IMR-90 (cell line): ENCODE measurements at regions not wholly inside any gene's neighbourhood (a gene's known extent, or its start where the extent isn't known, plus 50 kb on each side); places are given as distances from the start of the nearest gene placed in this dataset.

Experiments used
- ATAC-seq: fragments of 200-7000 bp; cut with Tn5 transposase; 2 replicates; pipeline ENCODE4 v1.9.1; 2020; ENCODE audit warnings: low read depth, mild to moderate bottlenecking, moderate library complexity
- BruUV-seq: library from RNA; stranded (reverse); fragments of 400-500 nt; replicated peaks from 2 replicates; lab custom pipeline; 2021; lab: Mats Ljungman, UMichigan
- CTCF ChIA-PET: fragments of 300-600 bp; formaldehyde crosslinking; extraction: SDS; loops from one replicate; lab custom pipeline; 2021; ENCODE audit warnings: antibody characterized with exemption; lab: Yijun Ruan, JAX
- POLR2A ChIA-PET: fragments of 300-600 bp; sonication (Branson Sonifier 250); formaldehyde crosslinking; loops from one replicate; lab custom pipeline; 2022; ENCODE audit warnings: antibody characterized with exemption; ENCODE audit not compliant: unreplicated experiment; lab: Charles Lee
- DNase-seq: peaks from one replicate; pipeline ENCODE4 v3.0.0; 2013
- H2AFZ ChIP-seq: replicated peaks from 2 replicates; pipeline ENCODE3; 2013; ENCODE audit warnings: low read length, mild to moderate bottlenecking; ENCODE audit not compliant: poor library complexity
- H2AK5ac ChIP-seq: 2 replicates; pipeline ENCODE4 v1.6.1; 2013; ENCODE audit warnings: low read depth, low read length, inconsistent platforms
- H2AK9ac ChIP-seq: replicated peaks from 2 replicates; pipeline ENCODE3; 2013; ENCODE audit warnings: mild to moderate bottlenecking, low read depth, low read length, moderate library complexity; ENCODE audit not compliant: poor library complexity
- H2BK120ac ChIP-seq: 2 replicates; pipeline ENCODE4 v1.6.1; 2013; ENCODE audit warnings: low read depth, low read length, inconsistent platforms
- H2BK15ac ChIP-seq: 3 replicates; pipeline ENCODE4 v1.6.1; 2013; ENCODE audit warnings: low read depth, low read length, inconsistent platforms
- H2BK20ac ChIP-seq: 2 replicates; pipeline ENCODE4 v1.6.1; 2013; ENCODE audit warnings: low read depth, mild to moderate bottlenecking, inconsistent platforms, low read length, moderate library complexity
- H2BK5ac ChIP-seq: 2 replicates; pipeline ENCODE4 v1.6.1; 2013; ENCODE audit warnings: mild to moderate bottlenecking, low read depth, low read length, inconsistent platforms; ENCODE audit not compliant: poor library complexity, severe bottlenecking
- H3K14ac ChIP-seq: replicated peaks from 2 replicates; pipeline ENCODE4 v1.6.1; 2013; ENCODE audit warnings: low read depth, low read length, inconsistent platforms
- H3K18ac ChIP-seq: 2 replicates; pipeline ENCODE4 v1.6.1; 2013; ENCODE audit warnings: low read depth, low read length, control low read depth
- H3K23ac ChIP-seq: 2 replicates; pipeline ENCODE4 v1.6.1; 2013; ENCODE audit warnings: low read depth, low read length, inconsistent platforms
- H3K27ac ChIP-seq: 2 replicates; pipeline ENCODE4 v1.5.1; 2013; ENCODE audit warnings: mild to moderate bottlenecking, control low read depth, low read length; ENCODE audit not compliant: insufficient read depth
- H3K27me3 ChIP-seq: 2 replicates; pipeline ENCODE4 v1.6.1; 2013; ENCODE audit warnings: low read length; ENCODE audit not compliant: control insufficient read depth, insufficient read depth
- H3K36me3 ChIP-seq: 2 replicates; pipeline ENCODE4 v1.6.1; 2013; ENCODE audit warnings: low read length, mixed read lengths; ENCODE audit not compliant: control insufficient read depth, insufficient read depth
- H3K4ac ChIP-seq: 2 replicates; pipeline ENCODE4 v1.6.1; 2013; ENCODE audit warnings: low read depth, low read length, inconsistent platforms
- H3K4me1 ChIP-seq: 2 replicates; pipeline ENCODE4 v1.6.1; 2013; ENCODE audit warnings: low read length, mixed read lengths; ENCODE audit not compliant: control insufficient read depth, insufficient read depth
- H3K4me2 ChIP-seq: 2 replicates; pipeline ENCODE4 v1.6.1; 2013; ENCODE audit warnings: low read depth, mild to moderate bottlenecking, control low read depth, low read length, moderate library complexity
- H3K4me3 ChIP-seq: 2 replicates; pipeline ENCODE4 v1.5.1; 2013; ENCODE audit warnings: low read depth, mild to moderate bottlenecking, control low read depth, low read length, moderate library complexity; ENCODE audit not compliant: insufficient read depth
- H3K56ac ChIP-seq: 2 replicates; pipeline ENCODE4 v1.6.1; 2013; ENCODE audit warnings: low read length, inconsistent platforms; ENCODE audit not compliant: insufficient read depth; ENCODE audit errors: extremely low read depth
- H3K79me1 ChIP-seq, 2 experiments: 2 replicates each; pipeline ENCODE4 v1.6.1; 2013; ENCODE audit warnings: low read length in 2 of 2, inconsistent platforms in 1 of 2, low read depth in 1 of 2
- H3K9ac ChIP-seq: 2 replicates; pipeline ENCODE4 v1.6.1; 2013; ENCODE audit warnings: low read depth, low read length, control low read depth
- H3K9me1 ChIP-seq: 2 replicates; pipeline ENCODE4 v1.6.1; 2013; ENCODE audit warnings: low read length, inconsistent platforms; ENCODE audit not compliant: insufficient read depth
- H3K9me3 ChIP-seq: 2 replicates; pipeline ENCODE4 v1.6.1; 2013; ENCODE audit warnings: low read length; ENCODE audit not compliant: control insufficient read depth, insufficient read depth
- H4K20me1 ChIP-seq: 2 replicates; pipeline ENCODE4 v1.6.1; 2013; ENCODE audit warnings: low read length, inconsistent platforms; ENCODE audit not compliant: insufficient read depth
- H4K5ac ChIP-seq: 2 replicates; pipeline ENCODE4 v1.6.1; 2013; ENCODE audit warnings: mild to moderate bottlenecking, low read depth, low read length, control low read depth
- H4K8ac ChIP-seq, 2 experiments: 2 replicates each; pipeline ENCODE4 v1.6.1; 2013; ENCODE audit warnings: low read depth in 2 of 2, low read length in 2 of 2, control low read depth in 1 of 2, inconsistent platforms in 1 of 2
- H4K91ac ChIP-seq: 2 replicates; pipeline ENCODE4 v1.6.1; 2013; ENCODE audit warnings: low read depth, low read length, inconsistent platforms; ENCODE audit not compliant: insufficient read depth
- BHLHE40 ChIP-seq: fragments of 150-350 bp; IDR thresholded peaks from 2 replicates; pipeline ENCODE4 v1.6.1; 2016; ENCODE audit warnings: mild to moderate bottlenecking, low read depth, low read length
- CTCF ChIP-seq: conservative IDR thresholded peaks from 2 replicates; pipeline ENCODE4 v1.5.1; 2012; ENCODE audit warnings: mild to moderate bottlenecking, low read depth, low read length, improper control_type of control experiment
- FOS ChIP-seq: fragments of 150-350 bp; IDR thresholded peaks from 2 replicates; pipeline ENCODE4 v1.6.1; 2016; ENCODE audit warnings: low read depth, low read length
- MXI1 ChIP-seq: IDR thresholded peaks from 2 replicates; pipeline ENCODE4 v1.6.1; 2012; ENCODE audit warnings: low read depth, mild to moderate bottlenecking, low read length, moderate library complexity, borderline replicate concordance
- NFE2L2 ChIP-seq: fragments of 150-350 bp; IDR thresholded peaks from 2 replicates; pipeline ENCODE4 v1.6.1; 2016; ENCODE audit warnings: low read depth, mild to moderate bottlenecking, low read length
- POLR2A ChIP-seq: IDR thresholded peaks from 2 replicates; pipeline ENCODE4 v1.6.1; 2012; ENCODE audit warnings: mild to moderate bottlenecking, low read depth, low read length
- RAD21 ChIP-seq: IDR thresholded peaks from 2 replicates; pipeline ENCODE4 v1.6.1; 2012; ENCODE audit warnings: low read length, improper control_type of control experiment
- RCOR1 ChIP-seq: IDR thresholded peaks from 2 replicates; pipeline ENCODE4 v1.6.1; 2012; ENCODE audit warnings: mild to moderate bottlenecking, low read length, improper control_type of control experiment; ENCODE audit not compliant: insufficient replicate concordance
- USF2 ChIP-seq: fragments of 150-350 bp; IDR thresholded peaks from 2 replicates; pipeline ENCODE4 v1.6.1; 2017; ENCODE audit warnings: mild to moderate bottlenecking, antibody characterized with exemption, low read length, low read depth
- WGBS, 2 experiments: methylation state at CpG; one replicate each; pipeline versions ENCODE4 v1.1.5 to v1.1.7; 2013; ENCODE audit warnings: missing lambda C conversion rate in 2 of 2; ENCODE audit not compliant: insufficient read length in 1 of 2; ENCODE audit errors: extremely low coverage in 2 of 2; 5-methylcytosine and 5-hydroxymethylcytosine counted together
- dilution Hi-C: fragments of 300-500 bp; cut with HindIII; formaldehyde crosslinking; loops from one replicate; pipeline ENCODE4 v1.14.3; 2018; ENCODE audit warnings: low sequenced_read_pairs; ENCODE audit not compliant: unreplicated experiment
- in situ Hi-C: fragments of 300-500 bp; cut with MboI; formaldehyde crosslinking; loops from 3 replicates; pipeline ENCODE4 v1.14.3; 2019; ENCODE audit warnings: low sequenced_read_pairs, inconsistent platforms, mixed read lengths
- intact Hi-C: fragments of 100-400 bp; cut with micrococcal nuclease; formaldehyde crosslinking; loops from 2 replicates; pipeline ENCODE4 v1.10.0; 2022

- no peak overlapping the region for H3K23ac ChIP-seq
- no peaks in the 10 kb centered on the region for H3K9me1 ChIP-seq
- H2AFZ ChIP-seq: no peak overlapping the region
- ATAC-seq (no peak), DNase-seq (no peak)
- no peak overlapping the region for H4K91ac ChIP-seq
- peaks cover 18% of the 10 kb centered on the region for H3K27me3 ChIP-seq
- no peak overlapping the region for H3K4ac ChIP-seq
- no peaks in the 10 kb centered on the region for H4K20me1 ChIP-seq
- H3K36me3 ChIP-seq: no peaks in the 10 kb centered on the region
- H2BK15ac ChIP-seq: no peak overlapping the region
- no peak overlapping the region for H2AK9ac ChIP-seq
- H3K9me3 ChIP-seq: no peaks in the 10 kb centered on the region
- no peak overlapping the region for H3K27ac ChIP-seq
- no peaks in the 10 kb centered on the region for H3K79me1 ChIP-seq
- H3K56ac ChIP-seq: no peak overlapping the region
- H3K4me3 ChIP-seq: no peak overlapping the region
- no peak overlapping the region for H3K9ac ChIP-seq
- H4K5ac ChIP-seq: no peak overlapping the region
- no peak overlapping the region for H3K14ac ChIP-seq
- dilution Hi-C loops (no loop called here), in situ Hi-C loops (no loop called here), intact Hi-C loops (no loop called here)
- H2BK20ac ChIP-seq: no peak overlapping the region
- no peaks in the 10 kb centered on the region for H3K4me1 ChIP-seq
- no peak for TF ChIP-seq RAD21
- TF ChIP-seq RCOR1: no peak
- no peak for TF ChIP-seq NFE2L2
- no peak for TF ChIP-seq FOS
- TF ChIP-seq CTCF: no peak
- TF ChIP-seq POLR2A: no peak
- TF ChIP-seq USF2: no peak
- no peak for TF ChIP-seq MXI1
- no peak for TF ChIP-seq BHLHE40
- no peak overlapping the region for H2BK120ac ChIP-seq
- H3K18ac ChIP-seq: no peak overlapping the region
- BruUV-seq: no TSS peak
- CTCF ChIA-PET: no interaction called here
- POLR2A ChIA-PET: no interaction called here
- 62% methylated on average over 2 of the region's 10 CpGs; no CpG with 5 or more reads in 1 of the 2 experiments for WGBS, 2 experiments
- H2AK5ac ChIP-seq: no peak overlapping the region
- H3K4me2 ChIP-seq: no peak overlapping the region
- H4K8ac ChIP-seq: no peak overlapping the region
- H2BK5ac ChIP-seq: no peak overlapping the region
Measured at GRCh38 chr13:40379794-40380578, 286.5 kb downstream of the FOXO1 start.
